HepG2 (cell line): ENCODE measurements at regions not wholly inside any gene's neighbourhood (a gene's known extent, or its start where the extent isn't known, plus 50 kb on each side); places are given as distances from the start of the nearest gene placed in this dataset.

Experiments
- AGO1 ChIP-seq: fragments of 200-400 bp; formaldehyde crosslinking; IDR thresholded peaks from 2 replicates; pipeline ENCODE4 v1.6.1; 2017; ENCODE audit warnings: mild to moderate bottlenecking, low read depth, low read length, moderate library complexity; ENCODE audit not compliant: poor library complexity, severe bottlenecking
- CBX5 ChIP-seq: sonication (generic); formaldehyde crosslinking; IDR thresholded peaks from 2 replicates; pipeline ENCODE4 v1.4.0; 2020; ENCODE audit warnings: missing genetic modification reagents, borderline replicate concordance
- KAT2B ChIP-seq: fragments of 150-350 bp; IDR thresholded peaks from 2 replicates; pipeline ENCODE4 v1.6.1; 2014; ENCODE audit warnings: low read depth, low read length, borderline replicate concordance
- POLR2A ChIP-seq, 2 experiments: IDR thresholded peaks; 2 replicates each; pipeline ENCODE4 v1.6.1; 2011; ENCODE audit warnings: low read depth in 2 of 2, low read length in 2 of 2, mild to moderate bottlenecking in 1 of 2, moderate library complexity in 1 of 2; ENCODE audit not compliant: insufficient read depth in 1 of 2
- ZEB1 ChIP-seq: IDR thresholded peaks from 2 replicates; pipeline ENCODE4 v1.6.1; 2012; ENCODE audit warnings: mild to moderate bottlenecking, low read depth, inconsistent platforms; ENCODE audit not compliant: insufficient replicate concordance
- ZNF549 ChIP-seq: sonication (generic); formaldehyde crosslinking; IDR thresholded peaks from 2 replicates; pipeline ENCODE4 v1.5.0; 2020; ENCODE audit warnings: missing genetic modification reagents

GRCh38 chr3:117705011-117705410, 995.4 kb downstream of the TUSC7 start:
- no peak for TF ChIP-seq ZEB1
- no peak for TF ChIP-seq ZNF549
- TF ChIP-seq AGO1 = no peak
- no peak for TF ChIP-seq KAT2B
- no peak for TF ChIP-seq CBX5 (CRISPR knock-in tag)
- no peak for TF ChIP-seq POLR2A (IDR thresholded peaks at IDR 0.05; ENCODE audit: insufficient read depth in 1 of 2, low read depth in 2 of 2, low read length in 2 of 2)
